ENCODE measurements at regions not wholly inside any gene's neighbourhood (a gene's known extent, or its start where the extent isn't known, plus 50 kb on each side); places are given as distances from the start of the nearest gene placed in this dataset.
"Not testable (repeated sequence)": the region's sequence is repeated elsewhere in the genome, so short reads cannot be mapped to it uniquely, and the experiment has no call there.

DNA sequence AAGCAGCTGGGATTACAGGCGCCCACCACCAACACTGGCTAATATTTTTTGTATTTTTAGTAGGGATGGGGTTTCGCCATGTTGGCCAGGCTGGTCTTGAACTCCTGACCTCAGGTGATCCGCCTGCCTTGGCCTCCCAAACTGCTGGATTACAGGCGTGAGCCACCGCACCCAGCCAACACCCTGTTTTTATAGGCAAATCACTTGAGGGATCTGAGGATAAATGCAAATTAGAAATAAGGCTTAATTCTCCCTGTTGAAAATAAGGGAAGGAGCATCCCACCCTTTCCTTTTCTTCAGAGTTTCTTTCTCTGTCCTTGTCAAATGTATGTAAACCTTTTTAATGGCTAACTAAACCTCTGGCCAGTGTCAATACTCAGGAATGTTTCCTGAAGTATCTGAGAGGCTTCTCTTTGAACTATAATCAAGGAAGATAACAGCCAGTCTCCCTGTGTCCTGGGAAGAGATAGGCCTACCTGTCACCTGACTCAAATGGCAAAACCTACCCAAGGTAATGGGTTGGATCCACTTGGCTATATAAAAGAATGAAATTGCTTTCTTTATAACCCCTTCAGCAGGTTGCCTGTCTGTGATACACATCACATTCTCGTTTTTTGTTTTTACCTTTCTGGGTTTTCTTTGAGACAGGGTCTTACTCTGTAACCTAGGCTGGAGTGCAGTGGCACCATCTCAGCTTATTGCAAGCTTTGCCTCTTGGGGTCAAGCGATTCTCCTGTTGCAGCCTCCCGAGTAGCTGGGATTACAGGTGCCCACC lies 64.5 kb upstream of the TNFAIP3 start:
- no peak overlapping the region for H3K4me3 ChIP-seq
- no peak for DNase-seq (ENCODE audit: low spot score)
- TF ChIP-seq, protein P1, sequence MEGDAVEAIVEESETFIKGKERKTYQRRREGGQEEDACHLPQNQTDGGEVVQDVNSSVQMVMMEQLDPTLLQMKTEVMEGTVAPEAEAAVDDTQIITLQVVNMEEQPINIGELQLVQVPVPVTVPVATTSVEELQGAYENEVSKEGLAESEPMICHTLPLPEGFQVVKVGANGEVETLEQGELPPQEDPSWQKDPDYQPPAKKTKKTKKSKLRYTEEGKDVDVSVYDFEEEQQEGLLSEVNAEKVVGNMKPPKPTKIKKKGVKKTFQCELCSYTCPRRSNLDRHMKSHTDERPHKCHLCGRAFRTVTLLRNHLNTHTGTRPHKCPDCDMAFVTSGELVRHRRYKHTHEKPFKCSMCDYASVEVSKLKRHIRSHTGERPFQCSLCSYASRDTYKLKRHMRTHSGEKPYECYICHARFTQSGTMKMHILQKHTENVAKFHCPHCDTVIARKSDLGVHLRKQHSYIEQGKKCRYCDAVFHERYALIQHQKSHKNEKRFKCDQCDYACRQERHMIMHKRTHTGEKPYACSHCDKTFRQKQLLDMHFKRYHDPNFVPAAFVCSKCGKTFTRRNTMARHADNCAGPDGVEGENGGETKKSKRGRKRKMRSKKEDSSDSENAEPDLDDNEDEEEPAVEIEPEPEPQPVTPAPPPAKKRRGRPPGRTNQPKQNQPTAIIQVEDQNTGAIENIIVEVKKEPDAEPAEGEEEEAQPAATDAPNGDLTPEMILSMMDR (IDR thresholded peaks at IDR 0.05) = no peak
- H3K27ac ChIP-seq = no peak overlapping the region

DNA sequence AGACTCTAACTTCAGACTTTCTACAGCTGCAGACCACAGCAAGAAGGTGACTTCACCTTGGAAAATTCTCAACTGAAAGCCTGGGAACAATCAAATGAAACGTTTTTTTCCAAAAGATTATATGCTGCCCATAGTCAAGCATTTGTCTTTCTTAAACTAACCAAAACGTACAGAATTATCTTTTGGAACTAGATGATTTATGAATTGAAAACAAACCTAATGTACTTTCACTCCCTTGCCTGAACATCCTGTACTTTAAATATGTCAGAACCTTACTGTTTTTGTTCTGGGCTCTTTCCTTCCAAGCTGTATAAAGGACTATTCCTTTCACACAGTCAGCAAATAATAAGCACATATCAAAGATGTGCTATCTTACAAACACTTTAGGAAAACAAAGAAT lies 62.4 kb upstream of the TNFAIP3 start:
- no peak for DNase-seq (ENCODE audit: low spot score)
- Histone ChIP-seq H3K4me3 (no peak overlapping the region), H3K27ac (no peak overlapping the region)
- TF ChIP-seq, protein P1 (IDR thresholded peaks at IDR 0.05) = no peak

DNA sequence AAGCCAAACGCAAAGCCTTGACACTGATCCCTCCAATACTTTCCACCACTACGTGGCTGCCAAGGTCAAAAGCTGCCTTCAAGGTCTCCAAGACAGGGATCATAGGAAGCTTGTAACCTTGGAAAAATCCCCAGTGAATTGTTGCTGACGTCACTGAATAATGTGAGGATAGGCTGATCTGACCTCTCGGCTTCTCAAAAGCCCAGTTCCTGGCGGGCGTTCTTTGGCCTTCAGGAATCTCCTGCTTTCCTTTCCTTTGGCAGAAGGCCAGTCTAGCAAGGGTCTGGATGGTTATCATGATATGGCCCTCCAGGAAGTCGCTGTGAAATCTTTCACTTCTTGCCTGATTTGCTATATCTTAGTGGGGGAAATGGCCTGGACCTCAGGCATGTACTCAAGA lies 61.4 kb upstream of the TNFAIP3 start:
- H3K27ac ChIP-seq = no peak overlapping the region
- no peak overlapping the region for H3K4me3 ChIP-seq
- no peak for DNase-seq (ENCODE audit: low spot score)
- TF ChIP-seq, protein P1 (IDR thresholded peaks at IDR 0.05) = no peak

DNA sequence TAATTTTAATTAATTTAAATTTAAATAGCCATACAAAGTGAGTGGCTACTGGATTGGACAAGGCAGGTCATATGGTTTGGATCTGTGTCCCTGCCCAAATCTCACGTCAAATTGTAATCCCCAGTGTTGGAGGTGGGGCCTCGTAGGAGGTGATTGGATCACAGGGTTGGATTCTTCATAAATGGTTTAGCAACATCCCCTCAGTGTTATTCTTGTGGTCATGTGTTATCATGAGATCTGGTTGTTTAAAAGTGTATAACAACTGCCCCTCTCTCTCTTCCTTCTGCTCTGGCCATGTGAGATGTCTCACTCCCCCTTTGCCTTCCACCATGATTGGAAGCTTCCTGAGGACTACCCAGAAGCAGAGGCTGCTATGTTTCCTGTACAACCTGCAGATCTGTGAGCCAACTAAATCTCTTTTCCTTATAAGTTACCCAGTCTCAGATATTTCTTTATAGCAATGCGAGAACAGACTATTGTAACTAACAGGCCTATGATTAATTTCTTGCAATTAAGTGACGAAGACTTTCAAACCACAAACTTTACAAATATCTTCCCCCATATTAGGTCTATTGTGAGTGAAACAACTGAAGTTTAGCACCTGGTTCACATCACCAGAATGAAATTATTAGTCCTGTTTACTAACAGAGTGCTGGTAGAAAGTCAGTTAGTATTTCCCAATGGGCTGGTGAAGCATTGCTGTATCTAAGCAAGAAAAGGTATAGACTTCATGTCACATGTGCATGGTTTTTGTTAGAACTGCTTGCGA lies 60.0 kb upstream of the TNFAIP3 start:
- Histone ChIP-seq H3K4me3 (no peak overlapping the region), H3K27ac (no peak overlapping the region)
- no peak for DNase-seq (ENCODE audit: low spot score)
- TF ChIP-seq, protein P1 (IDR thresholded peaks at IDR 0.05) = no peak

DNA sequence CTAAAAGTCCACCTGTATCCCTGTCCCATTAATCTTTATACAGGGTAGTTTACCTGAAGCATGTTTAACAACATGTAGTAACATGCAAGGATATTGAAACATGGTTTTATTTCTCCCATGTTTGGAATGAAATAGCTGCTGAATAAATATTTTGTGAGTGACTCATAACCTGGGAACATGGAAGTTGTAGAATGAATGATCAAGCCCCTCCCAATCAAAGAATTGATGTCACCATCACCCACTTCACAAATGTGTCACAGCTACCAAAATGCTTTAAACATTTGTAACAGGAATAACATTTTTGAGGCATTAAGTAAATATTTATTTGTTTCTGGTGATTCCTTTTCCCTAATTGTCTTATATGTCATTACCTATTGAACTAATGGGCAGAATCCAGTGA lies 58.9 kb upstream of the TNFAIP3 start:
- no peak overlapping the region for H3K4me3 ChIP-seq
- no peak for DNase-seq (ENCODE audit: low spot score)
- TF ChIP-seq, protein P1 (IDR thresholded peaks at IDR 0.05) = no peak
- no peak overlapping the region for H3K27ac ChIP-seq

DNA sequence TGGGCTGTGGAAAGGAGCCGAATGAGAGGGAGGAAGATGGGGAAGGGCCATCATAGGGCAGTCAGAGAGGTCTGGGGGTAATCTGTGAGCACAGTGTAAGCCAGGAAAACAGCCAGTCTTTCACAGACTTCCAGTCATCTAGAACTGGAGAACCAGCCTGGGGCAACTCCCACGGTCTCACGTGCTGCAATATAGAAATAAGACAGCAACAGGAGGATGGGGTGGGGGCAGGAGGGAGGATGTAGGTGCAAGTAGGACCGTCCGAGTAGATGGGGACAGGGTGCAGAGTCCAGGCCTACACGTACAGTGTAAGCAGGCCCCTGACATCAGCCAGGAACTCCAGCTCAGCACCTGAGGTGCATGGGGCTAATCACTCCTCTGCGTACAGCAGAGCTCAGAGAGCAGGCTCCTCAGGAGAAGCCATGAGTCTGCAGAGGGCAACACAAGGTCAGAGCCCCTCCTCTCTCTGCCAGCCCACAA lies 58.2 kb upstream of the TNFAIP3 start:
- TF ChIP-seq, protein P1 (IDR thresholded peaks at IDR 0.05) = no peak

DNA sequence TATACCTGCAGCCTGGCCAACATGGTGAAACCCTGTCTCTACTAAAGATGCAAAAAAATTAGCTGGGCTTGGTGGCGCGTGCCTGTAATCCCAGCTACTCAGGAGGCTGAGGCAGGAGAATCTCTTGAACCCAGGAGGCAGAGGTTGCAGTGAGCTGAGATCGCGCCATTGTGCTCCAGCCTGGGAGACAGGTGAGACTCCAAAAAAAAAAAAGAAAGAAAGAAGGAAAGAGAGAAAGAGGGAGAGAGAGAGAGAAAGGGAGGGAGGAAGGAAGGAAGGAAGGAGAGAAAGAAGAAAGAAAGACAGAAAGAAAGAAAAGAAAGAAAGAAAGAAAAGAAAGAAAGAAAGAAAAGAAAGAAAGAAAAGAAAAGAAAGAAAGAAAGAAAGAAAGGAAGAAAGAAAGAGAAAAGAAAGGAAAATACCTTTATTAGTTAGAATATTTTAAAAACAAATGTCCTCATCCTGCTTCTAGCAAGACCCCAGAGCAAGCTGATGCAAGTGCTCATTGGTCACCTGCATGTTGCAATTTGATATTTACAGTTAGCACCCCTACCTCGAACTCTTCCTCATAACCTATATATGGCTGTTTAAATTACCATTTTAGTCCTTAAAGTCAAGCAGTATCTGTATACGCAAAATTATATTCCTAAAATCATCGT lies 57.0 kb upstream of the TNFAIP3 start:
- not testable (repeated sequence) for H3K4me3 ChIP-seq; DNase-seq (ENCODE audit: low spot score); H3K27ac ChIP-seq

More for the DNA sequence above, 58.2 kb upstream of the TNFAIP3 start:
- Histone ChIP-seq H3K27ac (no peak overlapping the region), H3K4me3 (no peak overlapping the region)
- DNase-seq (ENCODE audit: low spot score) = no peak
